ENCODE measurements at regions not wholly inside any gene's neighbourhood (a gene's known extent, or its start where the extent isn't known, plus 50 kb on each side); places are given as distances from the start of the nearest gene placed in this dataset.

GRCh38 chr3:124281453-124282316 is 289.8 kb upstream of the ROPN1 start:
- peak in 5 of 7 experiments; percentile 23 to 44 (median 32) for TF ChIP-seq CTCF (IDR thresholded peaks at IDR 0.05)
- TF ChIP-seq POLR2AphosphoS5 (IDR thresholded peaks at IDR 0.05), result peak in 1 of 3 donors; percentile 17
- TF ChIP-seq POLR2A (IDR thresholded peaks at IDR 0.05), result no peak
- TF ChIP-seq EP300 (IDR thresholded peaks at IDR 0.05), result no peak

Measured in stomach (tissue), 4 donors.